B cell (primary cell): ENCODE measurements at regions not wholly inside any gene's neighbourhood (a gene's known extent, or its start where the extent isn't known, plus 50 kb on each side); places are given as distances from the start of the nearest gene placed in this dataset.

Experiments used
- ATAC-seq: fragments of 200-7000 bp; cut with Tn5 transposase; one replicate; pipeline ENCODE4 v1.10.0; 2021; ENCODE audit warnings: low read depth, mild to moderate bottlenecking, moderate number of reproducible peaks, moderate library complexity
- CTCF ChIA-PET: fragments of 350-600 bp; sonication (Branson Sonifier 250); formaldehyde crosslinking; loops from one replicate; lab custom pipeline; 2021; ENCODE audit warnings: antibody characterized with exemption, inconsistent platforms; lab: Charles Lee
- POLR2A ChIA-PET: fragments of 350-600 bp; sonication (Branson Sonifier 250); formaldehyde crosslinking; loops from one replicate; lab custom pipeline; 2021; ENCODE audit warnings: antibody characterized with exemption; lab: Charles Lee
- DNase-seq: peaks from one replicate; pipeline ENCODE4 v3.0.0; 2013
- H2AFZ ChIP-seq: 2 replicates; pipeline ENCODE4 v1.6.1; 2012; ENCODE audit warnings: mild to moderate bottlenecking, low read depth, low read length; ENCODE audit not compliant: insufficient read depth, poor library complexity, severe bottlenecking
- H3K27ac ChIP-seq, 2 donors: 1 replicate in 1 of 2; 2 replicates in 1 of 2; pipeline ENCODE4 v1.5.1; 2012 to 2013; ENCODE audit warnings: low read length in 2 of 2, mild to moderate bottlenecking in 2 of 2, moderate library complexity in 1 of 2
- H3K27me3 ChIP-seq, 4 experiments: fragments of 200-600 bp in 1 of 4; sonication (generic) in 1 of 4; replicated peaks in 1 of 4; 1 replicate in 2 of 4; 2 replicates in 2 of 4; pipeline versions ENCODE4 v1.6.1 to v1.7.0; 2013 to 2016; ENCODE audit warnings: low read length in 3 of 4, mild to moderate bottlenecking in 2 of 4, mixed read lengths in 1 of 4, moderate library complexity in 1 of 4; ENCODE audit not compliant: insufficient read depth in 4 of 4, control insufficient read depth in 3 of 4; ENCODE audit errors: control extremely low read depth in 1 of 4
- H3K36me3 ChIP-seq, 2 experiments: replicated peaks in 1 of 2; 1 replicate in 1 of 2; 2 replicates in 1 of 2; pipeline versions ENCODE4 v1.6.1 to v1.7.1; 2013; ENCODE audit warnings: low read length in 1 of 2; ENCODE audit not compliant: insufficient read depth in 2 of 2, control insufficient read depth in 1 of 2; ENCODE audit errors: control extremely low read depth in 1 of 2, extremely low read depth in 1 of 2
- H3K4me1 ChIP-seq, 2 donors: fragments of 200-600 bp in 1 of 2; sonication (generic) in 1 of 2; 1 replicate in 1 of 2; 2 replicates in 1 of 2; pipeline versions ENCODE4 v1.5.1 to v1.6.1; 2013 to 2017; ENCODE audit warnings: low read length in 2 of 2; ENCODE audit not compliant: control insufficient read depth in 2 of 2, insufficient read depth in 2 of 2
- H3K4me2 ChIP-seq: replicated peaks from 2 replicates; pipeline ENCODE3; 2012; ENCODE audit warnings: mild to moderate bottlenecking, low read depth, low read length; ENCODE audit not compliant: poor library complexity, severe bottlenecking
- H3K4me3 ChIP-seq, 5 experiments: fragments of 200-600 bp in 1 of 5; sonication (generic) in 1 of 5; 1 replicate in 3 of 5; 2 replicates in 2 of 5; pipeline versions ENCODE4 v1.5.1 to v1.7.0; 2011 to 2016; ENCODE audit warnings: low read length in 4 of 5, mild to moderate bottlenecking in 4 of 5, low read depth in 2 of 5, control low read depth in 1 of 5, moderate library complexity in 1 of 5; ENCODE audit not compliant: insufficient read depth in 1 of 5; ENCODE audit errors: control extremely low read depth in 1 of 5, extremely low read depth in 1 of 5
- H3K79me2 ChIP-seq: fragments of 200-600 bp; sonication (generic); one replicate; pipeline ENCODE4 v1.6.0; 2016; ENCODE audit warnings: low read length; ENCODE audit not compliant: control insufficient read depth, insufficient read depth
- H3K9ac ChIP-seq: fragments of 200-600 bp; sonication (generic); 2 replicates; pipeline ENCODE4 v1.6.1; 2017; ENCODE audit warnings: mild to moderate bottlenecking, low read length, moderate library complexity
- H3K9me3 ChIP-seq, 3 donors: one replicate each; pipeline versions ENCODE4 v1.6.1 to v1.7.1; 2013; ENCODE audit warnings: low read length in 2 of 3; ENCODE audit not compliant: control insufficient read depth in 2 of 3, insufficient read depth in 1 of 3; ENCODE audit errors: control extremely low read depth in 1 of 3
- H4K20me1 ChIP-seq: 2 replicates; pipeline ENCODE4 v1.6.0; 2012; ENCODE audit warnings: mild to moderate bottlenecking, low read length; ENCODE audit not compliant: insufficient read depth, control insufficient read depth, poor library complexity, severe bottlenecking
- H3K27ac Mint-ChIP-seq: one replicate; pipeline ENCODE4 v1.8.0; 2021; ENCODE audit warnings: mixed read lengths
- H3K27me3 Mint-ChIP-seq: one replicate; pipeline ENCODE4 v1.8.0; 2021; ENCODE audit warnings: mixed read lengths
- H3K4me1 Mint-ChIP-seq: one replicate; pipeline ENCODE4 v1.8.0; 2021; ENCODE audit warnings: mixed read lengths
- H3K4me3 Mint-ChIP-seq: one replicate; pipeline ENCODE4 v1.8.0; 2021; ENCODE audit warnings: mixed read lengths
- H3K9me3 Mint-ChIP-seq: one replicate; pipeline ENCODE4 v1.8.0; 2022; ENCODE audit warnings: mixed read lengths; ENCODE audit not compliant: insufficient read depth
- CTCF ChIP-seq: fragments of 200-600 bp; IDR thresholded peaks from one replicate; pipeline ENCODE4 v1.8.0; 2022; ENCODE audit warnings: antibody characterized with exemption, mild to moderate bottlenecking
- EZH2 ChIP-seq: IDR thresholded peaks from 2 replicates; pipeline ENCODE4 v1.6.1; 2012; ENCODE audit warnings: borderline replicate concordance, low read depth, mild to moderate bottlenecking, moderate library complexity, low read length; ENCODE audit not compliant: insufficient read depth, poor library complexity, severe bottlenecking
- WGBS: methylation state at CpG from one replicate; pipeline ENCODE4 v1.1.5; 2013; ENCODE audit warnings: missing lambda C conversion rate; ENCODE audit not compliant: insufficient coverage; 5-methylcytosine and 5-hydroxymethylcytosine counted together
- intact Hi-C: fragments of 100-400 bp; cut with micrococcal nuclease; formaldehyde crosslinking; loops from one replicate; pipeline ENCODE4 v1.10.0; 2022

- Histone ChIP-seq H3K27ac (no peak overlapping the region), H2AFZ (no peak overlapping the region)
- no peaks in the 10 kb centered on the region for H3K4me1 Mint-ChIP-seq
These were observed 1524.3 kb downstream of the HACE1 start for GRCh38 chr6:103335412-103335811.

More at GRCh38 chr6:103335412-103335811, 1524.3 kb downstream of the HACE1 start:
- Histone ChIP-seq H3K27me3 (no peaks in the 10 kb centered on the region), H3K4me2 (no peak overlapping the region), H3K4me3 (no peak overlapping the region), H4K20me1 (no peaks in the 10 kb centered on the region), H3K9me3 (peaks cover 0 to 5% (median 0%) of the 10 kb centered on the region in 3 donors), H3K4me1 (no peaks in the 10 kb centered on the region), H3K79me2 (no peaks in the 10 kb centered on the region), H3K9ac (no peak overlapping the region), H3K36me3 (no peaks in the 10 kb centered on the region)
- ATAC-seq (no peak), DNase-seq (no peak)
- H3K27ac Mint-ChIP-seq: no peak overlapping the region
- CTCF ChIA-PET: no interaction called here
- intact Hi-C loops: no loop called here
- no peaks in the 10 kb centered on the region for H3K9me3 Mint-ChIP-seq
- TF ChIP-seq CTCF: no peak
- TF ChIP-seq EZH2: no peak
- H3K27me3 Mint-ChIP-seq: no peaks in the 10 kb centered on the region
- WGBS: 100% methylated on average over 2 of the region's 2 CpGs
- POLR2A ChIA-PET: no interaction called here
- no peak overlapping the region for H3K4me3 Mint-ChIP-seq
